HepG2 (cell line): ENCODE measurements at regions not wholly inside any gene's neighbourhood (a gene's known extent, or its start where the extent isn't known, plus 50 kb on each side); places are given as distances from the start of the nearest gene placed in this dataset.

ENCODE experiments used
- AGO1 ChIP-seq: fragments of 200-400 bp; formaldehyde crosslinking; IDR thresholded peaks from 2 replicates; pipeline ENCODE4 v1.6.1; 2017; ENCODE audit warnings: mild to moderate bottlenecking, low read depth, low read length, moderate library complexity; ENCODE audit not compliant: poor library complexity, severe bottlenecking
- ELF1 ChIP-seq: sonication (generic); formaldehyde crosslinking; IDR thresholded peaks from 2 replicates; pipeline ENCODE4 v1.4.0; 2020; ENCODE audit warnings: missing genetic modification reagents
- ETV5 ChIP-seq: IDR thresholded peaks from 2 replicates; pipeline ENCODE4 v1.6.1; 2018; ENCODE audit warnings: missing biosample characterization, missing genetic modification reagents, inconsistent platforms, borderline replicate concordance
- GMEB1 ChIP-seq: sonication (generic); formaldehyde crosslinking; IDR thresholded peaks from 2 replicates; pipeline ENCODE4 v1.5.1; 2020; ENCODE audit warnings: missing genetic modification reagents, mild to moderate bottlenecking, borderline replicate concordance
- HMGXB4 ChIP-seq, 2 experiments: sonication (generic) in 1 of 2; formaldehyde crosslinking in 1 of 2; IDR thresholded peaks; 2 replicates each; pipeline versions ENCODE4 v1.4.0 to v1.6.1; 2018 to 2020; ENCODE audit warnings: missing genetic modification reagents in 2 of 2, borderline replicate concordance in 1 of 2, low read depth in 1 of 2, mild to moderate bottlenecking in 1 of 2, missing biosample characterization in 1 of 2
- IRF2 ChIP-seq: IDR thresholded peaks from 2 replicates; pipeline ENCODE4 v1.6.1; 2018; ENCODE audit warnings: missing genetic modification reagents, missing compliant biosample characterization
- KAT8 ChIP-seq: IDR thresholded peaks from 2 replicates; pipeline ENCODE4 v1.6.1; 2016; ENCODE audit warnings: missing genetic modification reagents, missing compliant biosample characterization
- KIAA2018 ChIP-seq: sonication (generic); formaldehyde crosslinking; IDR thresholded peaks from 2 replicates; pipeline ENCODE4 v1.5.0; 2020; ENCODE audit warnings: mild to moderate bottlenecking, missing genetic modification reagents, borderline replicate concordance
- KMT2B ChIP-seq: IDR thresholded peaks from 2 replicates; pipeline ENCODE4 v1.6.1; 2016; ENCODE audit warnings: missing genetic modification reagents, missing compliant biosample characterization
- MIER3 ChIP-seq: IDR thresholded peaks from 2 replicates; pipeline ENCODE4 v1.6.1; 2016; ENCODE audit warnings: missing compliant biosample characterization, borderline replicate concordance
- RFXAP ChIP-seq: sonication (generic); formaldehyde crosslinking; IDR thresholded peaks from 2 replicates; pipeline ENCODE4 v1.4.0; 2020; ENCODE audit warnings: missing genetic modification reagents, borderline replicate concordance
- ZNF224 ChIP-seq: sonication (generic); formaldehyde crosslinking; IDR thresholded peaks from 2 replicates; pipeline ENCODE4 v1.5.0; 2020; ENCODE audit warnings: mild to moderate bottlenecking, missing genetic modification reagents
- ZNF691 ChIP-seq: sonication (generic); formaldehyde crosslinking; IDR thresholded peaks from 2 replicates; pipeline ENCODE4 v1.4.0; 2020; ENCODE audit warnings: missing genetic modification reagents, low read depth, mild to moderate bottlenecking, borderline replicate concordance
- ZNF737 ChIP-seq: sonication (generic); formaldehyde crosslinking; IDR thresholded peaks from 2 replicates; pipeline ENCODE4 v1.5.0; 2020; ENCODE audit warnings: missing genetic modification reagents, mild to moderate bottlenecking, borderline replicate concordance

GRCh38 chr20:29079769-29080690 lies 2177.4 kb upstream of the DEFB115 start (continued):
- TF ChIP-seq HMGXB4 (CRISPR knock-in tag; IDR thresholded peaks at IDR 0.05; ENCODE audit: borderline replicate concordance in 1 of 2, low read depth in 1 of 2): peak; percentile 27 to 52; a peak in 2 of 4 replicates
- peak; percentile 58; the same call in 1 of the 2 replicates for TF ChIP-seq ZNF224 (CRISPR knock-in tag)
- peak; percentile 97 for TF ChIP-seq ELF1
- TF ChIP-seq RFXAP (CRISPR knock-in tag): peak; percentile 72; the same call in 1 of the 2 replicates
- peak; percentile 45; the same call in 1 of the 2 replicates for TF ChIP-seq GMEB1 (CRISPR knock-in tag)
- TF ChIP-seq IRF2 (CRISPR knock-in tag): 0 out of 2 replicates have a peak, but pooled peaks have one; percentile 37
- peak; percentile 92 for TF ChIP-seq KAT8 (CRISPR knock-in tag)
- TF ChIP-seq AGO1: no peak
- no peak for TF ChIP-seq KIAA2018
- TF ChIP-seq ZNF737: 0 out of 2 replicates have a peak, but pooled peaks have one; percentile 25
- TF ChIP-seq MIER3 (CRISPR knock-in tag): peak; percentile 53; the same call in 1 of the 2 replicates
- TF ChIP-seq ETV5 (CRISPR knock-in tag): 0 out of 2 replicates have a peak, but pooled peaks have one; percentile 22
- TF ChIP-seq KMT2B (CRISPR knock-in tag): peak; percentile 78
- TF ChIP-seq ZNF691 (CRISPR knock-in tag): peak; percentile 70; the same call in 1 of the 2 replicates
